ENCODE measurements at regions not wholly inside any gene's neighbourhood (a gene's known extent, or its start where the extent isn't known, plus 50 kb on each side); places are given as distances from the start of the nearest gene placed in this dataset.

DNA sequence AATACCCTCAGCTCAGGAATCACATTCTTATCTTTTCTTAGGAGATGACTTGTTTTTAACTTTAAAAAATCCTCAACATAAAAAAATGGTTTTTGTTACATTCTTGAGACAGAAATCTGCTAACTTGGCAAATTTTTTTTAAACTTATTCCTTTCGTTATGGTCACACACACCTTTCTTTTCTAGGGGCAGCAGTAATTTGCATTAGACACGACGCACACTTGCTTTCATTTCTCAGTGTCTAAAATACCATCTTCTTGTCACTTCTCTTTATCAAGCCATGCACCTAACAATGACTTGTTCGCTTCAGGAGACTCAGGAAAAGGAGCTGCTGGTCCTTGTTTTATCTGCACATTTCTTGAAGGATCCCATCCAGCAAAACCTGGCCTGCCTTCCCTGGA, 112.6 kb upstream of the TBL1X start:
- whole genome bisulfite sequencing, 2 donors = 35 to 41% methylated on average over 4 of the region's 4 CpGs
- H3K27ac ChIP-seq (ENCODE audit: low read depth in 2 of 2, low read length in 1 of 2) = no peak overlapping the region

DNA sequence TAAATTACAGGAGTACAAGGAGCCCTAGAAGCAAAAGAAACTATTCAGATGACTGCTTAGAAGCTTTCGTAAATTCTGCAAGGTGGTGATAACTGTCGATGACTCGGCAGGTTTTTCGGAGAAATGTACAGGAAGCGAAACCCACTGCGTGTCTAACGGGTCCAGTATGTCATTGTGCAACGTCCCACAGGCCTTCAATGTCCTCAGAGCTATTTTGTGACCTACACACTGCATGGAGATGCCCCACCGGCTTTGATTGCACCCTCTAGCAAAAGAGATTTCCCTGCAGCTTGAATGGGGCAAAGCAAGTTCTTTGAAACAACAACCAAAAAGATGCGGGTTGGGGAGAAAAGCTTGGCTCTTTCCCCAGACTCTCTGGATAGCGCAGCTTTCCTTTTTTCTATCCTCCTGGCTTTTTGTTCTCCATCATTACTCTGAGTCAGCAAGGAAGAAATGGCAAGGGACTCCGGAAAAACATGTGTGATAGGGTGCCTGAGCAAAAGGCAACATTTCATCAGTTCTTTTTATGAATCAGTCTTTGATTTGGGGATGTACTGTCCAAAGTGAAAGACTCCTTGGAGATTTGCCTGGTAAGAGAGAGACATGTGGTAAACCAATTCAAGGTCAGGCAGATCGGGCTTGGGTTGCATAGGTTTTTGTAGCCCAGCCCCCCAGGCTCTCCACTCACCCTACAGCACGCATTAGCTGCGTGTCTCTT, 112.0 kb upstream of the TBL1X start:
- no peaks in the 10 kb centered on the region for H3K9me3 ChIP-seq (ENCODE audit: control insufficient read depth in 2 of 2, insufficient read depth in 1 of 2, low read depth in 1 of 2, low read length in 1 of 2)
- peak overlapping the region in 1 of 2 donors; percentile 16 for H3K27ac ChIP-seq (ENCODE audit: low read depth in 2 of 2, low read length in 1 of 2)
- H3K36me3 ChIP-seq (ENCODE audit: control insufficient read depth in 2 of 2, insufficient read depth in 2 of 2, low read length in 1 of 2) = no peaks in the 10 kb centered on the region
- H3K4me3 ChIP-seq (ENCODE audit: low read depth in 1 of 2, low read length in 2 of 2) = no peak overlapping the region
- peaks cover 0 to 3% of the 10 kb centered on the region in 2 donors for H3K4me1 ChIP-seq (ENCODE audit: control insufficient read depth in 2 of 2, insufficient read depth in 2 of 2, low read length in 1 of 2)
- H3K27me3 ChIP-seq (ENCODE audit: control insufficient read depth in 1 of 2, insufficient read depth in 2 of 2, low read length in 2 of 2) = peaks cover 0 to 2% of the 10 kb centered on the region in 2 donors
- WGBS, 2 donors = 31 to 44% methylated on average over 15 of the region's 15 CpGs

More for the DNA sequence above, 112.6 kb upstream of the TBL1X start:
- Histone ChIP-seq H3K4me3 (ENCODE audit: low read depth in 1 of 2, low read length in 2 of 2) (no peak overlapping the region), H3K4me1 (ENCODE audit: control insufficient read depth in 2 of 2, insufficient read depth in 2 of 2, low read length in 1 of 2) (peaks cover 0 to 3% of the 10 kb centered on the region in 2 donors), H3K36me3 (ENCODE audit: control insufficient read depth in 2 of 2, insufficient read depth in 2 of 2, low read length in 1 of 2) (no peaks in the 10 kb centered on the region), H3K9me3 (ENCODE audit: control insufficient read depth in 2 of 2, insufficient read depth in 1 of 2, low read depth in 1 of 2, low read length in 1 of 2) (no peaks in the 10 kb centered on the region), H3K27me3 (ENCODE audit: control insufficient read depth in 1 of 2, insufficient read depth in 2 of 2, low read length in 2 of 2) (peaks cover 0 to 2% of the 10 kb centered on the region in 2 donors)

- Histone ChIP-seq H3K27ac (ENCODE audit: low read depth in 2 of 2, low read length in 1 of 2) (no peak overlapping the region), H3K4me3 (ENCODE audit: low read depth in 1 of 2, low read length in 2 of 2) (no peak overlapping the region), H3K9me3 (ENCODE audit: control insufficient read depth in 2 of 2, insufficient read depth in 1 of 2, low read depth in 1 of 2, low read length in 1 of 2) (no peaks in the 10 kb centered on the region), H3K36me3 (ENCODE audit: control insufficient read depth in 2 of 2, insufficient read depth in 2 of 2, low read length in 1 of 2) (no peaks in the 10 kb centered on the region), H3K4me1 (ENCODE audit: control insufficient read depth in 2 of 2, insufficient read depth in 2 of 2, low read length in 1 of 2) (peaks cover 0 to 3% of the 10 kb centered on the region in 2 donors), H3K27me3 (ENCODE audit: control insufficient read depth in 1 of 2, insufficient read depth in 2 of 2, low read length in 2 of 2) (peaks cover 0 to 2% of the 10 kb centered on the region in 2 donors)
- WGBS, 2 donors = 88 to 95% methylated on average over 9 of the region's 9 CpGs
These were observed 109.9 kb upstream of the TBL1X start for GRCh38 chrX:9354918-9355317.

DNA sequence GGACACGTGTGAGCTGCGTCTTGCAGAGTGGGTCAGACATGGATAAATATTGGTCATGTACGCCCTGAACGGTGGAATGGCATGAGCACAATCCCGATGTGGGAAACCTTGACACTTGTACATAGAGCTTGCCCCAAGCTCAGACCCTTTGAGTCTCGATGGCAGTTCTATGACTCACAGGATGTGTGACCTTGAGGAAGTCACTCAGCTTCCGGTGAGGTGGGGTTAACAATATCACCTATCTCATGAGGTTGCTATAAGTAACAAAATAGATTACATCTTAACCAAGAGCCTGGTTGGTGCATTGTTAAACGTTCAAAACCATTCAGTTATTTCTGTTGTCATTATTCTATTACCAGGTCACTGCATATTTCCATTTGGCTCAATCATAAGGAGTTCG, 109.1 kb upstream of the TBL1X start:
- H3K27me3 ChIP-seq (ENCODE audit: control insufficient read depth in 1 of 2, insufficient read depth in 2 of 2, low read length in 2 of 2) = peaks cover 0 to 2% of the 10 kb centered on the region in 2 donors
- no peaks in the 10 kb centered on the region for H3K36me3 ChIP-seq (ENCODE audit: control insufficient read depth in 2 of 2, insufficient read depth in 2 of 2, low read length in 1 of 2)
- 78 to 83% methylated on average over 9 of the region's 9 CpGs for WGBS, 2 donors

DNA sequence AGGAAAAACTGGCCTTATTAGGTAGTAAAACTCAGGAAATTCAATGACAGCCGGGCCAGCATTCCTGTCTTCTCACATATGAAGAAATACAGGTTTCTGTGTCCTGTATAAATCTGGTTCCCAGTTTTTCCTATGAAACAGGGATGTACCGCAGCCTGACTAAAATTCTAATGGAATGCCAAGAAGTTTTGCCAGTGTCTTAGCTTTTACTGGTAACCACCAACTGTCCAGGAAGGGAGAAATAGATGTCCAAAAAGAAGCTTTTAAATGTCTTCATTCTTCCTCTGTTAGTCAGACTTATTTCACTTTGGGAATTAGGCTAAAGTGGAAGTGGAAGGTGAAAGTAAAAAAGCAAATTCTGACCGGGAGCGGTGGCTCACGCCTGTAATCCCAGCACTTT, 108.0 kb upstream of the TBL1X start:
- Histone ChIP-seq H3K36me3 (ENCODE audit: control insufficient read depth in 2 of 2, insufficient read depth in 2 of 2, low read length in 1 of 2) (no peaks in the 10 kb centered on the region), H3K27ac (ENCODE audit: low read depth in 2 of 2, low read length in 1 of 2) (no peak overlapping the region), H3K27me3 (ENCODE audit: control insufficient read depth in 1 of 2, insufficient read depth in 2 of 2, low read length in 2 of 2) (no peaks in the 10 kb centered on the region), H3K4me1 (ENCODE audit: control insufficient read depth in 2 of 2, insufficient read depth in 2 of 2, low read length in 1 of 2) (no peaks in the 10 kb centered on the region), H3K4me3 (ENCODE audit: low read depth in 1 of 2, low read length in 2 of 2) (no peak overlapping the region), H3K9me3 (ENCODE audit: control insufficient read depth in 2 of 2, insufficient read depth in 1 of 2, low read depth in 1 of 2, low read length in 1 of 2) (no peaks in the 10 kb centered on the region)
- 90 to 94% methylated on average over 5 of the region's 5 CpGs for WGBS, 2 donors

More for the DNA sequence above, 109.1 kb upstream of the TBL1X start:
- Histone ChIP-seq H3K4me1 (ENCODE audit: control insufficient read depth in 2 of 2, insufficient read depth in 2 of 2, low read length in 1 of 2) (no peaks in the 10 kb centered on the region), H3K4me3 (ENCODE audit: low read depth in 1 of 2, low read length in 2 of 2) (no peak overlapping the region), H3K27ac (ENCODE audit: low read depth in 2 of 2, low read length in 1 of 2) (no peak overlapping the region), H3K9me3 (ENCODE audit: control insufficient read depth in 2 of 2, insufficient read depth in 1 of 2, low read depth in 1 of 2, low read length in 1 of 2) (no peaks in the 10 kb centered on the region)

- Histone ChIP-seq H3K9me3 (ENCODE audit: control insufficient read depth in 2 of 2, insufficient read depth in 1 of 2, low read depth in 1 of 2, low read length in 1 of 2) (no peaks in the 10 kb centered on the region), H3K4me1 (ENCODE audit: control insufficient read depth in 2 of 2, insufficient read depth in 2 of 2, low read length in 1 of 2) (peaks cover 0 to 2% of the 10 kb centered on the region in 2 donors), H3K36me3 (ENCODE audit: control insufficient read depth in 2 of 2, insufficient read depth in 2 of 2, low read length in 1 of 2) (no peaks in the 10 kb centered on the region), H3K4me3 (ENCODE audit: low read depth in 1 of 2, low read length in 2 of 2) (no peak overlapping the region), H3K27me3 (ENCODE audit: control insufficient read depth in 1 of 2, insufficient read depth in 2 of 2, low read length in 2 of 2) (no peaks in the 10 kb centered on the region), H3K27ac (ENCODE audit: low read depth in 2 of 2, low read length in 1 of 2) (no peak overlapping the region)
- WGBS, 2 donors = 80 to 83% methylated on average over 7 of the region's 7 CpGs
These were observed 107.2 kb upstream of the TBL1X start for GRCh38 chrX:9357518-9358114.

DNA sequence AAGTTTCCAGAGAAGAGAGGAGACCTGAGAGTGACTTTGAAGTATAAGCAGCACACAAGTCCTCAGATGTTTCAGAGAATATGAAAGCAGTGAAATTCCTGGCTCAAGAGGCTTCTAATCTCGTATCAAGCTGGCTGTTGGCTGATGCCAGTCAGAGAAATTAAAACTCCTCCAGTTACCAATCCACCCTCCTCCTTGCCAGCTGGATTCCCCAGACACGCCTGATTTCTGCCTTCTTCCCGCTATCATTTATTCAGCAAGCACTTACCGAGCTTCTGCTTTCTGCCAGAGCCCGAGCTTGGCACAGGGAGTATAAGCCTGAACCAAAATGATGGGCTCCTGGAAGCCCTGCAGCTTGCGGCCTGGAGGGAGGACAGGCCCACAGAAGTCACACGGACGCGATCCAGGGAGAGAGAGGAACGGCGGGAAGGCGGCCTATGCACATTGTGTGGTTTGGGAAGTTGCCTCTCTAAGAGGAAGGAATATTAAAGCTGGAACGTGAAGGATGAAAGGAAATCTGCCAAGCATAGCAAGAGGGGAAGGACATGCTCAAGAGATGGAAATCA, 102.4 kb upstream of the TBL1X start:
- H3K27ac ChIP-seq (ENCODE audit: low read depth in 2 of 2, low read length in 1 of 2) = no peak overlapping the region
- no peaks in the 10 kb centered on the region for H3K27me3 ChIP-seq (ENCODE audit: control insufficient read depth in 1 of 2, insufficient read depth in 2 of 2, low read length in 2 of 2)
- H3K4me3 ChIP-seq (ENCODE audit: low read depth in 1 of 2, low read length in 2 of 2) = no peak overlapping the region
- no peaks in the 10 kb centered on the region for H3K36me3 ChIP-seq (ENCODE audit: control insufficient read depth in 2 of 2, insufficient read depth in 2 of 2, low read length in 1 of 2)
- 45 to 71% methylated on average over 13 of the region's 13 CpGs for WGBS, 2 donors
- peaks cover 0 to 3% of the 10 kb centered on the region in 2 donors for H3K4me1 ChIP-seq (ENCODE audit: control insufficient read depth in 2 of 2, insufficient read depth in 2 of 2, low read length in 1 of 2)
- no peaks in the 10 kb centered on the region for H3K9me3 ChIP-seq (ENCODE audit: control insufficient read depth in 2 of 2, insufficient read depth in 1 of 2, low read depth in 1 of 2, low read length in 1 of 2)

DNA sequence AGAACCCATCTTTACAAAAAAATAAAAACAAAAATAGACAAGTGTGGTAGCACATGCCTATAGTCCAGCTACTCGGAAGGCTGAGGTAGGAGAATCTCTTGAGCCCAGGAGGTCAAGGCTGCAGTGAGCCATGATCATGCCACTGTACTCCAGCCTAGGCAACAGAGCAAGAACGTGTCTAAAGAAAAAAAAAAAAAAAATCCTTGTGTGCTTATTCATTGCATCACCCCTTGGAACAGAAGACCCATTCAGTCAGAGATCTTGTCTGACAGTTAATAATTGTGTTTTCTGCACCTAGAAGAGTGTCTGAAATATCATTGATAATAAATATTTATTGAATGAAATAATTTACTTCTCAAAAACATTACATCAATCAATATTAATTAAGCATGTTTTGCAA, 97.4 kb upstream of the TBL1X start:
- Histone ChIP-seq H3K4me3 (ENCODE audit: low read depth in 1 of 2, low read length in 2 of 2) (no peak overlapping the region), H3K36me3 (ENCODE audit: control insufficient read depth in 2 of 2, insufficient read depth in 2 of 2, low read length in 1 of 2) (no peaks in the 10 kb centered on the region), H3K9me3 (ENCODE audit: control insufficient read depth in 2 of 2, insufficient read depth in 1 of 2, low read depth in 1 of 2, low read length in 1 of 2) (no peaks in the 10 kb centered on the region), H3K4me1 (ENCODE audit: control insufficient read depth in 2 of 2, insufficient read depth in 2 of 2, low read length in 1 of 2) (peaks cover 0 to 3% of the 10 kb centered on the region in 2 donors), H3K27ac (ENCODE audit: low read depth in 2 of 2, low read length in 1 of 2) (no peak overlapping the region), H3K27me3 (ENCODE audit: control insufficient read depth in 1 of 2, insufficient read depth in 2 of 2, low read length in 2 of 2) (no peaks in the 10 kb centered on the region)
- WGBS, 2 donors = 58 to 71% methylated on average over 2 of the region's 2 CpGs

GRCh38 chrX:9368262-9368661, 96.6 kb upstream of the TBL1X start:
- no peaks in the 10 kb centered on the region for H3K9me3 ChIP-seq (ENCODE audit: control insufficient read depth in 2 of 2, insufficient read depth in 1 of 2, low read depth in 1 of 2, low read length in 1 of 2)
- H3K27ac ChIP-seq (ENCODE audit: low read depth in 2 of 2, low read length in 1 of 2) = no peak overlapping the region
- H3K27me3 ChIP-seq (ENCODE audit: control insufficient read depth in 1 of 2, insufficient read depth in 2 of 2, low read length in 2 of 2) = no peaks in the 10 kb centered on the region
- 78 to 93% methylated on average over 6 of the region's 6 CpGs for WGBS, 2 donors
- no peaks in the 10 kb centered on the region for H3K4me1 ChIP-seq (ENCODE audit: control insufficient read depth in 2 of 2, insufficient read depth in 2 of 2, low read length in 1 of 2)
- H3K36me3 ChIP-seq (ENCODE audit: control insufficient read depth in 2 of 2, insufficient read depth in 2 of 2, low read length in 1 of 2) = no peaks in the 10 kb centered on the region
- no peak overlapping the region for H3K4me3 ChIP-seq (ENCODE audit: low read depth in 1 of 2, low read length in 2 of 2)
